EL (cell line): ENCODE measurements at regions not wholly inside any gene's neighbourhood (a gene's known extent, or its start where the extent isn't known, plus 50 kb on each side); places are given as distances from the start of the nearest gene placed in this dataset.

Experiments
- DNase-seq: peaks from one replicate; pipeline ENCODE4 v3.0.0-alpha.2; 2016

DNA sequence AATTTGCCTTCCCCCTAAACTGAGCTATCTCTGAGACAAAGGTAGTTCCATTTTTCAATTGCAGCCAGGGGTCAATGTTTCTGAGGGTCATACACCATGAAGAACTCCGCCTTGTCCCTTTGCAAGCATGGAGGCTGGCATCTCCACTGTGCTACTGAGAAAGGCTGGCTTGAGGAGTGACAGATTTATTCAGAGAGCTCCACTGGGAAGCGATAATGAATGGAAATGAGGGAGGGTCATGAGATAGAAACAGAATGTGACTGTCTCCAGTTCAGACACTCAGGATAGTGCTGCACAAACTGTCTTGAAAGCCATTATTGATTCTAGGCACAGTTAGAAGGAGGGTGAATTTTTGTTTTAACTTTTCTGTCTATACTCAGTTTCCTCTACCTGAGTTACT, 197.5 kb downstream of the ZNF326 start:
- no peak for DNase-seq

DNA sequence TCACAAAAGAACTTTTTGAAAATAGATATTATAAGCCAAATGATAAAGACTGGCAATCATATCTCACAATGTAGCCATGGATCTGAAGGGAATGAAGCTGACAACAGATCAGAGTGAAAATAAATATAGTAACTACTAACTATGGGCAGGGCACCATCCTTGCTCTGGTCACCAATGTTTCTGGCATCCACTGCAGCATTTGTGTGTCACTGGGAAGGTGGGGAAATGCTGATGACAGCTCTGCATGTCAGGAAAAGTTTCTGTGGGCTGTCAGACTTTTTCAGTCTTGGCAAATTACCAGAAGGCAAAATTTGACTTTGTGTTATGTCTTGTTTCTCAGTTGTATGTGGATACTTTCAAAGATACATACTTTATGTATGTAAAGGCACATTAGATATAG, 195.6 kb downstream of the ZNF326 start:
- DNase-seq, result no peak

DNA sequence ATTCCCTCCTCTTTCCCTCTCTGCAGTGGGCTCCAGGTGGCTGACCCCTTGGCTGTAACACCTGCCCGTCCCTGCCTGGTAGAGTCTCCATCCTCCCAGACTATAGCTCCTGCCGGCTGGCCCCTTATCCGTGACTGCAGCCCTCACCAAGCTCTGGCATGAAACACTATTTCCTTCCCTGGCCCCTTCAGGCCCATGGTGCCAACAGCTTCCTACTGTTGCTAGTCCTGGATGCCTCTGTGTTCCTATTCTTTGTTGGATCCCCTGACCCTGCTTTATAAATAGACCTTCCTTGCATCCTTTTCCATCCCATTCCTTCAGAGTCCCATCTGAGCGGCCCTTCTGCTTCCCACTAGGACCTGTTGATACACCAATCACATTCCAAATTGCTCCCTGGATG, 195.0 kb downstream of the ZNF326 start:
- DNase-seq, result no peak

DNA sequence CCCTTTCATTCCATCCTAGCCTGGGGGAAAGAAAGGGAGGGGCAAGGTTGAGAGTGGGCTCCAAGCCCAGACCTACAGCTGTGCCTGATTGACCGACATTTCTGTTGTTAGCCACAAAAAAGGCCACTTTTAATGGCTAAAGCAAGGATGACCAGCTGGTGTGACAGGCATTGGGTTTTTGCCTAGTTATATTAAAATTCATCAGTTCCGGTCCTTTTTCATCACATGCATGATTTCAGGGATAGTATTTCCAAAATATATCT, 192.3 kb downstream of the ZNF326 start:
- no peak for DNase-seq

DNA sequence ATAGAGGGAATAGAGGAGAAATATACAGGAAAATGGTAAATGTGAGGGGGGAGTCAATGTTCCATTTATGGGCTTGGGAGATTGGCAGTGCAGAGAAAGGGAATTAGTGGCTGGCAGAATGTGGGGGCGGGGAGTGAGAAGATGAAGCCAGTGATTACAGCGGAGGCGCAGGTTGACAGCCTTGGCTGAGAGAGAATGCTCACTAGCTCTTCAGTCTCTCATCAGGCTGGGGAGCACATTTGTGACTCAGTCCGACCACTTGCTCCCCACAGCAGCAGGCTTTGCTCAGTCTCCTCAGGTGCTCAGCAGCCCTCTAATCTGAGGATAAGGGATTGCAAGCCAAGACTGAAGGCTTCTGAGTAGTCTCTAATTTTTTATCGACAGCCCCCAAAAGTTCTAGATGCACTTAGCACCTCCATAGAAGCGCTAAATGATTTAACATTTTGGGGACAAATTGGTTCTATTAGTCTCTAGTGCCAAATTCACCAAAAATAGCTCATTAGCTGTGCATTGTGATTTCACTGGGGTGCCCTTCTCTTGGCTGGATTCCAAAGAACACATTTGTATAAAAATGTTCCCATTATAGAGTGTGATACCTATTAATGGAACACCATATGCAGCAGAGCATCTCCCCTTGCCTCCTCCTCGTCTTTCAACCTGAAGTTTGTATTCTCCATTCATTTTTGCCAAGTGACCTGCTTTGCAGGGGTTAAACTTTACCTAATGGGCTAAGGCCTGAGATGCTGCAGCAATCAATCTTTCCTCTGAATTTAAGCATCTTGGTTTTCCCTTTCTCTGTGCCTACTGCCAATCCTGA, 191.8 kb downstream of the ZNF326 start:
- DNase-seq, result no peak

DNA sequence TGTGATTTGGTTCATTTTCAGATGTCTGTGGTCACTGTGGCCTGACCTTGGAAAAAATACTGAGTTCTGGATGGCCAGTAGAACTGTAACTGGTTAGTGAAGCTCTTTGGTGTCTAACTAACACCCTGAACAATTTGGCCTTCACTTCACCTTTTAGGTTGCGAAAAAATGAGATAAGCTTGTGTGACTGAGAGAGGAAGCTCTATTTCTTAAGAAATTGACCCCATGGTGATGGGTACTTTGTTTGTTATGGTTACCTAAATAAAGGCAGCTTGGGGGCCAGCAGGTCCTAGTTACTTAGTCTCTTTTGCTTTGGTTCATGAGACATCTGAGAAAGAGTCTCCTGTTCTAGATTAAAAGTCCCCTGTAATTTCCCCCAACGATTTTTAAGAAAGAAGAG, 181.6 kb downstream of the ZNF326 start:
- DNase-seq, result no peak

DNA sequence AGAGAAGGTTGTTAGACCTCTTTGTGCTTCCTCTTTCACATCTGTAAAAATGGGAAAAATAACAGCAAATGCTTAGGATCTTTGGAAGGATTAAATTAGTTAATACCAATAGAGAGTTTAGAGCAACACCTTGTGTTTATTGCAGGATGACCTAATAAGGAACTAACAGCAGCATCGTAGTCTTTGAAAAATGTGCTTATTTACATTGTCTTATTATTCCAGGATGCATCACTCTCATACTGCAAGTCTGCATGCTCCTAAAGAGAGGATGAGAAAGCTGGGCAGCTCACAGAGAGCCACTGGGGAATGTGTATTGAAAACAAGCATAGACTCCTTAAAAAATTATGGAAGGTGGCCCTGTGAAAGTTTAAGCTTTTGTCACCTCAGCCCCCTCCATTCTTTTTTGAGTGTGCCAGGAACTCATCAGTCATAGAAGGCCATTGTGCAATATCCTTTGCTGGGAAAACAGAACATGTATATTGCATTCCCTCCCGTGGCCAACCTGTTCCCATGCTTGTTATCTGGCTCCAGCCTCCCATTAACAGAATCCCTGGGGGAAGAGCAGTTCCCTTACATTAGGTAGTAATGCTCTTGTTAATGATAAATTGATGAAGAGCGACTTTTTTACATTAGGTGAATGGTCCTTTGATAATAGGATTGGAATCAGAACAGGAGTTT, 180.7 kb downstream of the ZNF326 start:
- no peak for DNase-seq

DNA sequence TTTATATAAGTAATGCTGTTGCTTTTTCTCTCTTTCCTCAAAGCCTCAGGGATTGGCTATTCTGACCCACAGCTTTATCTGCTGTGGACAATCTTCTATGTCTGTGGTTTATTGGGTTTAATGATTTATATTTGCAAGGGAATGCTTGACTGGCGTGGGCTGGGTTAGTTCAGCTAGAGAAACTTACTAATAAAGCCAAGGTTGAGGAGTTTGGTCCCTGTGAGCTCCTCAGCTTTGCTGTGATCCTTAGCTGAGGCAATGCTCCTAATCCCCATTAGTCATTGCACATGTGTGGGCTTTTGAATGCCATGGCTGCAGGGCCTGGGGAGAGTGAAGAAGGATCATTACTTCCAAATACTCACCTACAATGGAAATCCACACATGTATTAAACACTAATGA, 179.3 kb downstream of the ZNF326 start:
- DNase-seq, result no peak

DNA sequence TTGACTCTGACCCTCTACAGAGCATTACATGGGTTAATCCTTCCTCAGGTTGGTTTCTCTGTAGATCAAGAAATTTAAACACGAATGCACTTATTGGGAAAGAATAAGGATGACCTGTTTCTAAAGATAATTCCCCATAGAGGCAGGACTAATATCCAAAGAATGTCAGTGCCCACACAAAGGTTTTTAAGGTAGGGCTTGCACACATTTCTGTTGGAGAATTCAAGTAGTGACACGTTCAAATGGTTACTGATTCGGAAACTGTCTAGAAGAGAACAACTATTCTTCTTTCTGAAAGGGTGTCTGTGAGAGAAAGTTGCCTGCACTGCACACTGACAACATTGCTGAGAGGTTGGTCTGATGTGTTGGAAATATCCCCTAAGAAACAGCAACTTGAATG, 167.3 kb downstream of the ZNF326 start:
- DNase-seq, result no peak

DNA sequence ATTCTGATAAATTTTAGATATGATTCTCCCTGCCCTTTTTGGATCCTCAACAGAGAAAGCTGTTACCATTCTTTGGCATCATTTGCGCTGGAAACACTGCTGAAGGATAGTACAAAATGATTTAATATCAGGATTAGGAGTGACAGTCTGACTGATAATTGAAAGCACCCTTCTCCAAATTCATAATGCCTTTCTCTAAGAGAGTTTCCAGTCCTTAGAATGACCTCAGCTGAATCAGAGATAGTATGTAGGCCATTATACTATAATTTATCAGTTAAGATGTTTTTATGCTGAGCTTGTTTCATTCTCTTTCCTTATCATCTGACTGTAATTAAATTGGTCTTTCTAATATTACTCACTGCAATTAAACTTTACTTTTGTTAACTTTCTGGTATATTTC, 166.7 kb downstream of the ZNF326 start:
- DNase-seq, result no peak

DNA sequence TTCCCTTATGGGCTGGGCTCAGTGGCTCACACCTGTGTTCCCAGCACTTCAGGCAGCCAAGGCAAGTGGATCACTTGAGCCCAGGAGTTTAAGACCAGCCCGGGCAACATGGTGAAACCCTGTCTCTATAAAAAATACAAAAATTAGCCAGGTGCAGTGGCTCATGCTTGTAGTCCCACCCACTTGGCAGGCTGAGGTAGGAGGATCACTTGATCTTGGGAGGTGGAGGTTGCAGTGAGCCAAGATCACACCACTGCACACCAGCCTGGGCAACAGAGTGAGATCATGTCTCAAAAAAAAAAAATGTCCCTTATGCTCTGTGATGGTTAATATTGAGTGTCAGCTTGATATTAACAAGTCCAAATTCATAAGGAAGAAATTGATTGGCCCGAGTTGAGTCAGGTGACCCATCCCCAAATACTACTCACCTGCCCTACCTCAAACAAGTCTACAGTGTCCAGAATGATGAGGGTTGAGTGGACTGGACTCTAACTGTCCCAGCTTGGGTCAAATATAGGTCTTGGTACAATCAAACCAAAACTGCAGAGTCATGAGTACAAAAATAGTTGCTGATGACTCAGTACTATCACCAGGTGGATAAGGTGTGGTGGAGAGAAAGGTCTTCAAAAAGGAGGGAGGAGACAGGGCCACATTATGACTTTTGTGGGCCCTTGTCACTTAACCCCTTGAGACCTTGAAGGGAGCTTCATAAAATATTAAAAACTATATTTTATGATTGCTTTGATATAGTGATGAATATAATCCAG, 161.0 kb downstream of the ZNF326 start:
- no peak for DNase-seq

DNA sequence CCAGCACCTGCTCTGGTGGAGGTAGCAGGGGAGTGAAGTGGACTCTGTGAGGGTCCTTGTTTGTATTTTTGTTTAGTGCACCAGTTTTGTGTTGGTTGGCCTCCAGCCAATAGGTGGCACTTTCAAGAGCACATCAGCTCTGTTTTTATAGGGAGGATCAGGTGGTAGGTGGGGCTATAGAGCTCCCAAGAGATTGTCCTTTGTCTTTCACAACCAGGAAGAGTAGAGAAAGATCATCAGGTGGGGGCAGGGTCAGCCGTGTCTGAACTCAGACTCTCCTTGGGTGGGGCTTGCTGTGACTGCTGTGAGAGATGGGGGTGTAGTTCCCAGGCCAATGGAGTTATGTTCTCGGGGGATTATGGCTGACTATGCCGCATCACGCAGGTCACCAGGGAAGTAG, 159.8 kb downstream of the ZNF326 start:
- DNase-seq, result no peak

DNA sequence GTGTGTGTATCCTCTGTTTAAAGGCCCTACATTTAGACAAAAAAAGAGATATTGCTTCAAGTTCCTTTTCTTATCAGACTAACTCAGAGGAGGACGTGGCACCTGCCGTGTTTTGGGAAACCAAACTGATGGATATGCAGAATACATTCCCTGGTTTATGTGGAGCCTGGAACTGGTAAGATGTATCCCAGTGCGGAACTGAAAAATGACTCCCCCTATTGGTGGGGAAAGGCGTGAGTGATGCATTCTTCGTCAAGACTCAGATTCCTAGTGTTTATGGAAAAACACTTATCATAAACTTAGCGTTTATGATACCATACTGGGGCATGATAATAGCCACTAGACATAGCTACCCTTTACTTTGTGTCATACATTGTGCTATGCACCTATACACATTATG, 154.2 kb downstream of the ZNF326 start:
- no peak for DNase-seq

DNA sequence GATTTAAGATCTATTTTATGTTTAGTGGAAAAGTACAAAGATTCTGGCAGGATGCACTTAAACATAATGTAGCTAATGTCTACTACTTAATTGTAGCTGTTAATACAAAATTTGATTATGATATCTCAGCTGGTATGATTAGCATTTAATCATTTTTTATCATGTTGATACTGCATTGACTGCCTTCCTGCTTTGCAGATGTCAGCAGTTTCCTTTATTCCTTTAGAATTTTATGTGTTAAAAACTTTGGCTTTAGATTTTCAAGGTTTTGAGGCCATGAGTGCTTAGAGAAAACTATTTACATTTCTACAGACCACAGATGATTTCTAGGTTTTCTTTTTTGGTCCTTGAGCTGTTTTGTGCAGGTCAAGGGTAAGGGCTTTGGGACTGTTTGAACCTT, 152.2 kb downstream of the ZNF326 start:
- DNase-seq, result no peak

DNA sequence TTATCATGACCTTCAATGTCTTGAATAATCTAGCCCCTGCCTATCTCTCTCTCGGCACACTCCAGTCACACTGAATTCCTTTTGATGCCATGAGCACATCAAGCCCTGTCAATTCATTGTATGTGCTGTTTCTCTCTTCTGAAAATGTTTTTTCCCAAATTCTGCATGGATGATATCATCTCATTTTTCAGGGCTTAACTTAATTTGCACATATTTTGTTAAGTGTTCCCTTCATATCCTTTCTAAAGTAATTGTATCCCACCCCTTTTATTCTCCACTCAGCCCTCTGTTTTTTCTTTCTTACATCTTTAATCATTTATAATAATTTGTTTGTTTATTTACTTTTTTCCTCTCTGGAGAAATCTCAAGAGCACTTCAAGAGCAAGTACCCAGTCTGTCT, 149.9 kb downstream of the ZNF326 start:
- no peak for DNase-seq

DNA sequence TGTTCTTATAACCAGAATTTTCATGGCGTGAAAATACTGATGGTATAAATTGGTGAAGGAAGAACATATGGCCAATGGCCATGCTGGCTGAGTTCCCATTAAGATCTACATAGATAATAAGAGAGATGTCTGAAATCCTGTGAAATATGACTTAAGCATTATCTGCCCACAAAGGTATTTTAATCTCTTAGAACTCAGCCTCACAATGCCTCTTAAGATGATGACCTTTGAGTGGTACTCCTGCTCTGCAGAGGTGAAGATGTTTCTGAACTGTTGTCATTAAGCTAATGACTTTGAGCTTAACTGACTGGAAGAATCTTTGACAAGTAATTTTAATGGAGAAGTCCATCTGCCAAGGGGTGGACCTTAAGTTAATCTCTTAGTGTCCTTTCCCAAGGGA, 148.7 kb downstream of the ZNF326 start:
- DNase-seq, result no peak

DNA sequence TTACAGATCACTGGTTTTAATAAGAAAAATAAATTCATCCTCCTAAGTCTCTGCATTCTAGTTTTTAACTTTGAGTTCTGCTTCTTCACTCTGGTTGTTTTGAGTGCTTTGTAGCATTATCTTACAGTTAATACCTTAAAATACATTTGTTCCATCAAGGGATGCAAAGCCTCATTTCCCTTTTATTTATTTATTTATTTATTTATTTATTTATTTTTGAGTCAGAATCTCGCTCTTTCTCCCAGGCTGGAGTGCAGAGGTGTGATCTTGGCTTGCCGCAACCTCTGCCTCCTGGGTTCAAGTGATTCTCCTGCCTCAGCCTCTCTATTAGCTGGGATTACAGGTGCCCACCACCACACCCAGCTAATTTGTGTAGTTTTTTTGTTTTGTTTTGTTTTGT, 147.8 kb downstream of the ZNF326 start:
- no peak for DNase-seq

DNA sequence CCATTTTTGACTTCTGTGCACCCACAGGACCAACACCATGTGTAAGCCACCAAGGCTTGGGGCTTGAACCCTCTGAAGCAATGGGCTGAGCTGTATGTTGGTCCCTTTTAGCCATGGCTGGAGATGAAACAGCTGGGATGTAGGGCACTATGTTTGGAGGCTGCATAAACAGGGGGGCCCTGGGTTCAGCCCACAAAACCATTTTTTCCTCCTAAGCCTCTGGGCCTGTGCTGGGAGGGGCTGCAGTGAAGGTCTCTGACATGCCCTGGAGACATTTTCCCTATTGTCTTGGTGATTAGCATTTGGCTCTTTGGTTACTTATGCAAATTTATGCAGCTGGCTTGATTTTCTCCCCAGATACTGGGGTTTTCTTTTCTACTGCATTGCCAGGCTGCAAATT, 144.9 kb downstream of the ZNF326 start:
- DNase-seq, result no peak

DNA sequence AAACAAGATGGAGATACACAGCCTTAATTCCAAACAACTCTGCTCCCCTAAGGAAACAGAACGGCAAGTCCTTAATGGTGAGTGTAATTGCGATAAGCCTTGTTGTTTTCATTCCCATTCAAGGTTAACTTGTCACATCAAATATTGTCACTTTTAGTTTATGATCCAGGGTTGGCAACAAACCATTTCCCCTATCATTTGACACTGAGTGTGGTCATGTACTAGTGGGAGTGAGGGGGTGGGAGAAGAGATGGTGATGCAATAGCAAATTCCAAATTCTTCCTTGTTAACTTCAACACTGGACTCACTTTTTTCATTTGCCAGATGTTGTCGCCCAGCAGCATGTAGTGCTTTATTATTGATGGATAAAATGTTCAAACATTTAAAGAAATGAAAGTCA, 140.4 kb downstream of the ZNF326 start:
- no peak for DNase-seq

DNA sequence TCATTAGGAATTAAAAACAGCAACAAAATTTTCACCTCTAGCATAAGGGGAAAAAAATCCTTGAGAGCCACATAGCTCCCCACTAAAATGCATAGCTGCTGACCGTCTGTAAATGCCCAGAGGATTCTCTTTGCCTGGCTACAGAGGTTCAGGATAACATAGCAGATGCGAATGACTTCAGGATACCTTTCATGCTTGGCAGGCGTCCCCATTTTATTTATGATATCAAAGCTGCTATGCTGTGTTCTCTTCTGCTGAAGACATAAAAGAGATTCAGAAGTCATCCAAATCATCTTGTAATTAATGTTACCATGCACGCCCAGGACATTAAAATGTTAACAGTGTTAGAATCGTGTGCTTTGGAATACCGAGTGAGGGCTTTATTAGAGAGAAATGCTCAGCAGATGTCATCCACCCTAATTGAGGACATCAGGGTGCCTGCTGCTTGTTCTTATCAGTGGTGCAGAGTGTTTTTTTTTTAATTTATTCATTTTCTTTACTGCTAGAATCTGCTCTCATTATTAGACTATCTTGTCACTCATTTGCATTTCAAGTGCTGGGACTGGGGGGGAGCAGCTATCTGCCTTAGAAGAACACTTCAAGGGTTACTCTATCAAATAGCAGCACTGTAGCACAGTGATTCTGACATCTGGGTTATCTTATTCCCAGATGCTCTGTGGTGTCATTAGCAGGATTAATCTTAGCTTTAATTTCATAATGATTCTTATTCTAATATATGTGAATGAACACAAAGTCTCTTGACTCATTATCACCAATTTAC, 139.5 kb downstream of the ZNF326 start:
- no peak for DNase-seq

DNA sequence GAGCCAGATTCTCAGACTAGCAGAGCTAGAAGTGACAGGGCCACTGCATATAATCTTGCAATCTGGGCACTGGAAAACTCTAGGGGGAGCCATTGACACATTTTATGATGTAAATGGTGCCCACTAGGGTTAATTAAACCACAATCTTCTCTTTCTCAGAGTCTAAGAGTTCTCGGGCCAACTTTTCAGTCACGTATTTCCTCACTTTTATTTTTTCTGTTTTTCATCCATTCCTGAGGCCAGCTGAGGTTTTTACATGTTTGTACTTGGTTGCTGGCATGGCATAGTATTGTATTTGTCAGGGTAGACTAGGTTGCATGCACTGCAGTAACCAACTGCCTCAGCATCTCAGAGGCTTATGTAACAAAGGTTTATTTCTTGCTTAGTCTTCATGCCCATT, 138.2 kb downstream of the ZNF326 start:
- DNase-seq, result peak; percentile 34

DNA sequence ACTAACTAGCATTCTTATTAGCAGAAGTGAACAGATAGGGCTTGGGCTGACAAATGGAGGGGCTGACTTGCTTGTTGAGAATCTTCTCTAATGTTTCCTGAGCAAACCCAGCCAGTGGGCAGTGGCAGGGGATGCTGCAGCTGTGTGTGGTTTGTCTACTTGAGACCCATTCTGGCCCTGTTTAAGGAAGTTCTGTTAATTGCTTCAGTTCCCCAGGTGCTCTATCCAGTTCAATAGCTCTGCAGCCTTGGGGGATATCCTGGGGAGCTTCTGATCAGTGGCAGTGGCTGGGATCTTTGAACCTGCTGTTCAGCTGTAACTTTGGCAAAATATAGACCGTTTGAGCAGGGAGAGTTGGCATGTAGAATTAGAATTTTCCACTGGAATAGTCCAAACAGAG, 137.4 kb downstream of the ZNF326 start:
- DNase-seq, result no peak

DNA sequence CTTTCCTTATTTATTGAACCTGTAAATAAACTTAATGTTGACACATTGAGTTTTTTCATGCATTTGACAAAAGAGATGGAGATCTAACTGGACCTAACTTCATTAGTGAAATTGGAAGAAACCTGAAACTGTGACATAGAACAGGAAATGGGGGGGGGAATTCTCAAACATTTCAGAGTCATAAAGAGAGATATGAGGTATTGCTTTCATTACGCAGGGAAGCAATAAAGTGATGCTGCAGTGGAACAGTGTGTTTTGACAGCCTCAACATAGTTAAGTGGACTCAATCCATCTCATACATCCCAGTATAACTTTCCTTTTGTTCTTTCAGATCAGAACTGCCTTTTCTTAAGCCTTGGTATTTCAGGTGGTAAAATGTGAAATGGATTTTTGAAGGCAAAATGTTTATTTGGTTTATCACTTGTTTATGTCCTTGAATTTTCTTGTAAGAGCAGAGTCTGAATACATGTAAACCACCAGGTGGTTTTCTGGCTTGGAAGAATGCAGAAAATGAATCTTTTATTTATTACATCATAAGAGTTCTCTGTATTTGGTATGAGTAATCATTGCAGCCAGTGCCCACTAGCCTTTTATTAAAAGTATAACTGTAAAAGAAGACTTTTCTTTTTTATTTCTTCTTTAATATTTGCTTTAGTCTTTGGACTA, 132.5 kb downstream of the ZNF326 start:
- DNase-seq, result no peak
